ENCODE measurements at regions not wholly inside any gene's neighbourhood (a gene's known extent, or its start where the extent isn't known, plus 50 kb on each side); places are given as distances from the start of the nearest gene placed in this dataset.

- no peak overlapping the region for H3K27ac ChIP-seq
- H3K27me3 ChIP-seq, result no peaks in the 10 kb centered on the region
- DNase-seq (no peak), ATAC-seq (no peak)
- TF ChIP-seq, protein P1, sequence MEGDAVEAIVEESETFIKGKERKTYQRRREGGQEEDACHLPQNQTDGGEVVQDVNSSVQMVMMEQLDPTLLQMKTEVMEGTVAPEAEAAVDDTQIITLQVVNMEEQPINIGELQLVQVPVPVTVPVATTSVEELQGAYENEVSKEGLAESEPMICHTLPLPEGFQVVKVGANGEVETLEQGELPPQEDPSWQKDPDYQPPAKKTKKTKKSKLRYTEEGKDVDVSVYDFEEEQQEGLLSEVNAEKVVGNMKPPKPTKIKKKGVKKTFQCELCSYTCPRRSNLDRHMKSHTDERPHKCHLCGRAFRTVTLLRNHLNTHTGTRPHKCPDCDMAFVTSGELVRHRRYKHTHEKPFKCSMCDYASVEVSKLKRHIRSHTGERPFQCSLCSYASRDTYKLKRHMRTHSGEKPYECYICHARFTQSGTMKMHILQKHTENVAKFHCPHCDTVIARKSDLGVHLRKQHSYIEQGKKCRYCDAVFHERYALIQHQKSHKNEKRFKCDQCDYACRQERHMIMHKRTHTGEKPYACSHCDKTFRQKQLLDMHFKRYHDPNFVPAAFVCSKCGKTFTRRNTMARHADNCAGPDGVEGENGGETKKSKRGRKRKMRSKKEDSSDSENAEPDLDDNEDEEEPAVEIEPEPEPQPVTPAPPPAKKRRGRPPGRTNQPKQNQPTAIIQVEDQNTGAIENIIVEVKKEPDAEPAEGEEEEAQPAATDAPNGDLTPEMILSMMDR (IDR thresholded peaks at IDR 0.05), result no peak
- intact Hi-C loops (cut with DNase I), result no loop called here
- H3K9me3 ChIP-seq, result no peaks in the 10 kb centered on the region
- H3K4me3 ChIP-seq, result no peak overlapping the region
- H3K4me1 ChIP-seq, result no peaks in the 10 kb centered on the region
- H3K36me3 ChIP-seq, result no peaks in the 10 kb centered on the region
These were observed 153.8 kb upstream of the UBL3 start for GRCh38 chr13:30004204-30004603.

GRCh38 chr13:30002577-30002976, 152.2 kb upstream of the UBL3 start:
- intact Hi-C loops (cut with DNase I), result no loop called here
- H3K36me3 ChIP-seq, result no peaks in the 10 kb centered on the region

GRCh38 chr13:30000370-30000765, 150.0 kb upstream of the UBL3 start:
- no peak for ATAC-seq
- intact Hi-C loops (cut with DNase I), result no loop called here
- DNase-seq, result no peak

More at GRCh38 chr13:30002577-30002976, 152.2 kb upstream of the UBL3 start:
- TF ChIP-seq, protein P1 (IDR thresholded peaks at IDR 0.05), result no peak
- Histone ChIP-seq H3K4me1 (no peaks in the 10 kb centered on the region), H3K4me3 (no peak overlapping the region), H3K9me3 (no peaks in the 10 kb centered on the region), H3K27me3 (no peaks in the 10 kb centered on the region), H3K27ac (no peak overlapping the region)
- DNase-seq (no peak), ATAC-seq (no peak)

DNA sequence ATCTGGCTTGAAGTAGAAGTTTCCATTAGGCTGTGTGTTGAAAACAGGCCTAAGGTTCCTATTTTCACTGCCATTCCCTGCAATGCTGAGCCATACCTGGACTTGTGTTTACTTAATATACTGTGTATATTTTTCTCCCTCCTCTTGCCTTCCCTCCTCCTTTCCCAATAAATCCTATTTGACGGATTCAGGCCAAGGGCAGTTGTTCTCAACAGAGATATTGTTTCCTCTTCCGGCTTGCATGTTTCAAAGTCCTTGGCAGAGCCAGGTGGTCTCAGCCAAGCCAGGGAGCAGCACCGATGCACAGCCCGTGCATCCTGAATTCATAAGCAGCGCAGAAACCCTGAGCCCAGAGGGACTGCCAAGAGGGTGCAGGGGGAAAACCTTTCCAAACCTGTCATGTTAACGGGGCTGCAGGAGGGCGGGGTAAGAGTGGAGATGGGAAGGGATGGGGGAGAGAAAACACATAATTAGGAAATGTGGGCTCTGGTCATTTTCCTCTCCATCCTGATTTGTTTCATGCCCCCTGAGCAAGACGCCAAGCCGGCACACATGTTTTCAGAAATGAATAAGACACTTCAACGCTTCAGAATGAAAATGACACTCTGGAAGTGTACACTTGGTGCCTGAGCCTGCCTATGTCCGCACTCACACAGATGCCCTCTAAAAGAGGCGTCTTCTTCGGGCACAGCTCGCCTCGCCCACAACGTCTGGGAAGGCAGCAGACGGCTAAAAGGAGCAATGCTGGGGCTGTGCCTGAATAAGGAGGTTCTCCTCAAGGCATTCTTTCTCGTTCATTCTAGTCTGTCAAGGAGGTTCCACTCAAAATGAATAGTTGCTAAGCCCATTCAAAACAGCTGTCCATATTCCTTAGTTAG, 149.3 kb upstream of the UBL3 start:
- TF ChIP-seq, protein P1 (IDR thresholded peaks at IDR 0.05), result no peak

More at GRCh38 chr13:30000370-30000765, 150.0 kb upstream of the UBL3 start:
- Histone ChIP-seq H3K27me3 (no peaks in the 10 kb centered on the region), H3K27ac (no peak overlapping the region), H3K4me3 (no peak overlapping the region), H3K4me1 (no peaks in the 10 kb centered on the region), H3K9me3 (no peaks in the 10 kb centered on the region), H3K36me3 (no peaks in the 10 kb centered on the region)
- TF ChIP-seq, protein P1 (IDR thresholded peaks at IDR 0.05), result no peak

GRCh38 chr13:29996316-29996715, 145.9 kb upstream of the UBL3 start:
- H3K36me3 ChIP-seq, result no peaks in the 10 kb centered on the region
- H3K27ac ChIP-seq, result no peak overlapping the region

More for the DNA sequence above, 149.3 kb upstream of the UBL3 start:
- Histone ChIP-seq H3K36me3 (no peaks in the 10 kb centered on the region), H3K27me3 (no peaks in the 10 kb centered on the region), H3K4me3 (no peak overlapping the region), H3K4me1 (no peaks in the 10 kb centered on the region), H3K9me3 (no peaks in the 10 kb centered on the region), H3K27ac (no peak overlapping the region)
- intact Hi-C loops (cut with DNase I), result no loop called here
- ATAC-seq (no peak), DNase-seq (no peak)

More at GRCh38 chr13:29996316-29996715, 145.9 kb upstream of the UBL3 start:
- Histone ChIP-seq H3K27me3 (no peaks in the 10 kb centered on the region), H3K9me3 (no peaks in the 10 kb centered on the region), H3K4me1 (no peaks in the 10 kb centered on the region), H3K4me3 (no peak overlapping the region)
- ATAC-seq, result no peak
- DNase-seq, result no peak
- TF ChIP-seq, protein P1 (IDR thresholded peaks at IDR 0.05), result no peak
- intact Hi-C loops (cut with DNase I), result no loop called here

Measured in upper lobe of right lung (tissue), 1 donor.